PC-3 (cell line): ENCODE measurements at regions not wholly inside any gene's neighbourhood (a gene's known extent, or its start where the extent isn't known, plus 50 kb on each side); places are given as distances from the start of the nearest gene placed in this dataset.

Experiments used
- ATAC-seq: fragments of 200-7000 bp; cut with Tn5 transposase; 2 replicates; pipeline ENCODE4 v1.9.1; 2020; ENCODE audit warnings: mild to moderate bottlenecking, moderate library complexity
- BruUV-seq: library from RNA; stranded (reverse); fragments of 400-500 nt; replicated peaks from 2 replicates; lab custom pipeline; 2021; lab: Mats Ljungman, UMichigan
- CTCF ChIA-PET: fragments of 300-600 bp; sonication (Branson Sonifier 250); formaldehyde crosslinking; loops from one replicate; lab custom pipeline; 2022; ENCODE audit warnings: antibody characterized with exemption; lab: Charles Lee
- POLR2A ChIA-PET: fragments of 300-600 bp; sonication (Branson Sonifier 250); formaldehyde crosslinking; loops from one replicate; lab custom pipeline; 2022; ENCODE audit warnings: antibody characterized with exemption; ENCODE audit not compliant: unreplicated experiment; lab: Charles Lee
- DNase-seq: peaks from one replicate; pipeline ENCODE4 v3.0.0-alpha.2; 2015
- H2AFZ ChIP-seq: fragments of 300-600 bp; sonication (generic); 2 replicates; pipeline ENCODE4 v1.6.0; 2016; ENCODE audit warnings: antibody characterized with exemption, low read length
- H3F3A ChIP-seq: fragments of 300-600 bp; sonication (generic); one replicate; pipeline ENCODE4 v1.6.0; 2017; ENCODE audit warnings: antibody characterized with exemption, low read length, control low read depth, mild to moderate bottlenecking; ENCODE audit not compliant: unreplicated experiment
- H3K27ac ChIP-seq: fragments of 300-600 bp; sonication (generic); 2 replicates; pipeline ENCODE4 v1.5.1; 2016; ENCODE audit warnings: mild to moderate bottlenecking, low read length
- H3K27me3 ChIP-seq: fragments of 300-600 bp; sonication (generic); 2 replicates; pipeline ENCODE4 v1.6.1; 2016; ENCODE audit warnings: low read length, mixed read lengths
- H3K36me3 ChIP-seq: fragments of 300-600 bp; sonication (generic); 2 replicates; pipeline ENCODE4 v1.6.1; 2016; ENCODE audit warnings: low read depth, mixed run types, low read length, mixed read lengths
- H3K4me1 ChIP-seq: fragments of 300-600 bp; sonication (generic); 2 replicates; pipeline ENCODE4 v1.5.1; 2016; ENCODE audit warnings: low read length; ENCODE audit not compliant: insufficient read depth
- H3K4me2 ChIP-seq: fragments of 300-600 bp; sonication (generic); 2 replicates; pipeline ENCODE4 v1.6.0; 2016; ENCODE audit warnings: low read length
- H3K4me3 ChIP-seq: fragments of 300-600 bp; sonication (generic); 2 replicates; pipeline ENCODE4 v1.5.1; 2016; ENCODE audit warnings: mild to moderate bottlenecking, low read length, mixed read lengths
- H3K79me2 ChIP-seq: fragments of 300-600 bp; sonication (generic); 2 replicates; pipeline ENCODE4 v1.6.1; 2017; ENCODE audit warnings: low read length, mixed read lengths
- H3K9ac ChIP-seq: fragments of 300-600 bp; sonication (generic); 2 replicates; pipeline ENCODE4 v1.6.0; 2016; ENCODE audit warnings: mild to moderate bottlenecking, low read length
- H3K9me2 ChIP-seq: fragments of 300-600 bp; sonication (generic); replicated peaks from 2 replicates; pipeline ENCODE4 v1.6.1; 2016; ENCODE audit warnings: mixed run types, low read length, mixed read lengths
- H3K9me3 ChIP-seq: fragments of 300-600 bp; sonication (generic); 2 replicates; pipeline ENCODE4 v1.6.1; 2016; ENCODE audit warnings: low read length, mixed read lengths
- H4K20me1 ChIP-seq: fragments of 300-600 bp; sonication (generic); 2 replicates; pipeline ENCODE4 v1.6.1; 2016; ENCODE audit warnings: low read length, mixed read lengths
- CTCF ChIP-seq: fragments of 300-600 bp; sonication (generic); conservative IDR thresholded peaks from 2 replicates; pipeline ENCODE4 v1.5.1; 2017; ENCODE audit warnings: antibody characterized with exemption, low read depth, mild to moderate bottlenecking, low read length
- EZH2 ChIP-seq: fragments of 300-600 bp; sonication (generic); IDR thresholded peaks from one replicate; pipeline ENCODE4 v1.6.1; 2017; ENCODE audit warnings: antibody characterized with exemption, mild to moderate bottlenecking, low read length; ENCODE audit not compliant: unreplicated experiment
- EZH2phosphoT487 ChIP-seq: fragments of 300-600 bp; sonication (generic); IDR thresholded peaks from 2 replicates; pipeline ENCODE4 v1.6.1; 2018; ENCODE audit warnings: mild to moderate bottlenecking, antibody characterized with exemption, low read length, borderline replicate concordance
- intact Hi-C: fragments of 100-400 bp; cut with micrococcal nuclease; formaldehyde crosslinking; loops from 2 replicates; pipeline ENCODE4 v1.9.0; 2023

- H3K4me3 ChIP-seq: no peak overlapping the region
- H3K27ac ChIP-seq: no peak overlapping the region
- POLR2A ChIA-PET: no interaction called here
- H3K9ac ChIP-seq: no peak overlapping the region
- H2AFZ ChIP-seq: no peak overlapping the region
- H3K27me3 ChIP-seq: peaks cover 23% of the 10 kb centered on the region; the same call in 1 of the 2 replicates
- no peaks in the 10 kb centered on the region for H3K4me1 ChIP-seq
- no peak overlapping the region for H3K4me2 ChIP-seq
- no peaks in the 10 kb centered on the region for H3K9me2 ChIP-seq
- intact Hi-C loops: no loop called here
- DNase-seq (no peak), ATAC-seq (no peak)
- CTCF ChIA-PET: no interaction called here
- H3F3A ChIP-seq: no peaks in the 10 kb centered on the region
- no peaks in the 10 kb centered on the region for H4K20me1 ChIP-seq
- TF ChIP-seq EZH2 (no peak), CTCF (no peak), EZH2phosphoT487 (no peak)
- no peaks in the 10 kb centered on the region for H3K79me2 ChIP-seq
- H3K36me3 ChIP-seq: no peaks in the 10 kb centered on the region
- H3K9me3 ChIP-seq: no peaks in the 10 kb centered on the region
- BruUV-seq: no TSS peak
Measured at GRCh38 chr4:146023334-146023967, 84.8 kb upstream of the ZNF827 start.

- ChIA-PET CTCF (interaction anchor here (0.6 kb wide), 1 partner anchor 55 kb away, joined by 3 read pairs; no protein-coding TSS in a partner anchor), POLR2A (no interaction called here)
- intact Hi-C loops: no loop called here
- Histone ChIP-seq H3K9me2 (no peaks in the 10 kb centered on the region), H3K4me1 (no peaks in the 10 kb centered on the region), H3K79me2 (no peaks in the 10 kb centered on the region), H3K36me3 (no peaks in the 10 kb centered on the region), H3F3A (no peaks in the 10 kb centered on the region), H2AFZ (no peak overlapping the region), H3K4me2 (no peak overlapping the region), H3K9ac (no peak overlapping the region), H3K27ac (no peak overlapping the region), H3K27me3 (peaks cover 26% of the 10 kb centered on the region; the same call in 1 of the 2 replicates), H4K20me1 (no peaks in the 10 kb centered on the region), H3K4me3 (no peak overlapping the region), H3K9me3 (no peaks in the 10 kb centered on the region)
- ATAC-seq (no peak), DNase-seq (no peak)
- no TSS peak for BruUV-seq
- TF ChIP-seq EZH2: no peak
- TF ChIP-seq EZH2phosphoT487: no peak
- no peak for TF ChIP-seq CTCF
Measured at GRCh38 chr4:146022541-146022940, 83.9 kb upstream of the ZNF827 start.

GRCh38 chr4:146018247-146018646 lies 79.6 kb upstream of the ZNF827 start:
- no peak for TF ChIP-seq EZH2phosphoT487
- no peak for TF ChIP-seq CTCF
- no peak for TF ChIP-seq EZH2
- H3K4me3 ChIP-seq: no peak overlapping the region
- no peak overlapping the region for H3K9ac ChIP-seq
- H2AFZ ChIP-seq: no peak overlapping the region
- no TSS peak for BruUV-seq
- H3K79me2 ChIP-seq: no peaks in the 10 kb centered on the region
- peaks cover 23% of the 10 kb centered on the region; the same call in 1 of the 2 replicates for H3K27me3 ChIP-seq
- no peaks in the 10 kb centered on the region for H3K4me1 ChIP-seq
- H3K9me2 ChIP-seq: no peaks in the 10 kb centered on the region
- no peaks in the 10 kb centered on the region for H3K9me3 ChIP-seq
- no peak overlapping the region for H3K4me2 ChIP-seq
- ATAC-seq (no peak), DNase-seq (no peak)
- H4K20me1 ChIP-seq: no peaks in the 10 kb centered on the region
- no peak overlapping the region for H3K27ac ChIP-seq
- POLR2A ChIA-PET: no interaction called here
- CTCF ChIA-PET: no interaction called here
- no peaks in the 10 kb centered on the region for H3K36me3 ChIP-seq
- intact Hi-C loops: no loop called here
- no peaks in the 10 kb centered on the region for H3F3A ChIP-seq
